ENCODE measurements at regions not wholly inside any gene's neighbourhood (a gene's known extent, or its start where the extent isn't known, plus 50 kb on each side); places are given as distances from the start of the nearest gene placed in this dataset.

DNA sequence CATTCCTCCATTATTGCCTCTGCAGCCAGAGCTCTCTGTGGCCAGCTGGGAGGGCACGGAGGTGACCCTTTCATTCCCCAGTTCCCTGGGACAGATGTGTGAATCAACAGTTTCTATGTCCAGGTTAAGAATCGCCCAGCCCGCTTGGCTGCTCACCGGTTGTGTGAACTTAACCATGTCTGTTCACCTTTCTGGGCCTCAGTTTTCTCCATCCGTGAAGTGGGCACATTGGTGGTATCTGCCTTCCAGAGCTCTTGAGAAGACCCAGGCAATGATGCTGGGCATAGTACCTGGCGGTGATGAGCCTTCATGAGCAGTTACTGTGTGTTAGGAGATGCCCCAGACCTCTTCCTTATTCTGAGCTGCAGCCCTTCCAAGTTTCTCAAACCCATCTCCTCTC is 238.3 kb downstream of the MATN1 start:
- TF ChIP-seq, protein P1, sequence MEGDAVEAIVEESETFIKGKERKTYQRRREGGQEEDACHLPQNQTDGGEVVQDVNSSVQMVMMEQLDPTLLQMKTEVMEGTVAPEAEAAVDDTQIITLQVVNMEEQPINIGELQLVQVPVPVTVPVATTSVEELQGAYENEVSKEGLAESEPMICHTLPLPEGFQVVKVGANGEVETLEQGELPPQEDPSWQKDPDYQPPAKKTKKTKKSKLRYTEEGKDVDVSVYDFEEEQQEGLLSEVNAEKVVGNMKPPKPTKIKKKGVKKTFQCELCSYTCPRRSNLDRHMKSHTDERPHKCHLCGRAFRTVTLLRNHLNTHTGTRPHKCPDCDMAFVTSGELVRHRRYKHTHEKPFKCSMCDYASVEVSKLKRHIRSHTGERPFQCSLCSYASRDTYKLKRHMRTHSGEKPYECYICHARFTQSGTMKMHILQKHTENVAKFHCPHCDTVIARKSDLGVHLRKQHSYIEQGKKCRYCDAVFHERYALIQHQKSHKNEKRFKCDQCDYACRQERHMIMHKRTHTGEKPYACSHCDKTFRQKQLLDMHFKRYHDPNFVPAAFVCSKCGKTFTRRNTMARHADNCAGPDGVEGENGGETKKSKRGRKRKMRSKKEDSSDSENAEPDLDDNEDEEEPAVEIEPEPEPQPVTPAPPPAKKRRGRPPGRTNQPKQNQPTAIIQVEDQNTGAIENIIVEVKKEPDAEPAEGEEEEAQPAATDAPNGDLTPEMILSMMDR (IDR thresholded peaks at IDR 0.05; ENCODE audit: control extremely low read depth, extremely low read depth, low read depth, missing control alignments), result no peak
- ChIA-PET CTCF (no interaction called here), POLR2A (no interaction called here)
- DNase-seq (ENCODE audit: extremely low spot score), result no peak

DNA sequence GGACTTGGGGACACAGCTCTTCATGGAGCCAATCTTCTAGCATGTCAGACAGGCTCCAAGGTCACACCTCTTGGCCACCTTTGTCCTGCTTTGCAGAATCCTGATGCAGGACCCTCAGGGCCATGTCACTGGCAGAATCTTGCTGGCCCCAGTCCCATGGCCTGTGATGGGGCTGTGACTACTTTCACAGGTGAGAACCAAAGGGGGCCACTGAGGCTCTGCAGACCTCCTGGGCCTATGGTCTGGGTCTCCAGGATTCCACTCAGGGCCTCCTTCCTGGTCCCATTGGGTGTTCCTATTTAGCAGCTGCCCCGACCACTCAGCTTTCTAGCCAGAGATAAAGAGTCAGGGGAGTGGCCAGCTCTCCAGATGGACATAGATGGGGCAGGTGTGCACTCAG is 238.7 kb downstream of the MATN1 start:
- CTCF ChIA-PET, result no interaction called here
- no peak for DNase-seq (ENCODE audit: extremely low spot score)
- POLR2A ChIA-PET, result no interaction called here
- TF ChIP-seq, protein P1 (IDR thresholded peaks at IDR 0.05; ENCODE audit: control extremely low read depth, extremely low read depth, low read depth, missing control alignments), result no peak

DNA sequence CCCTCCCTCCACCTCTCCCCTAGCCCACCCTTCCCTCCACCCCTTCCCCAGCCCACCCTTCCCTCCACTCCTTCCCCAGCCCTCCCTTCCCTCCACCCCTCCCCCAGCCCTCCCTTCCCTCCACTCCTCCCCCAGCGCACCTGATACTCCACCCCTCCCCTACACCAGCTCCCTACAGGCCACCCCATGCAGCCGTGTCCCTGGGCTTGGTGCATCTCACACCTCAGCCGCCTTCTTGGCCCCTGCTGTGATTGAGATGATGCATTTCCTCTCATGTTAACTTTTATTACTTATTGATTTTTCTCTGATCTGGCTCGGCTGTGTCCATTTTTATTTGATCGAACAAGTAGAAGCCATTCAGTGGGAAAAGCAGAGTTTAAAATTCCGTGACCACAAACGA is 243.8 kb downstream of the MATN1 start:
- ChIA-PET POLR2A (no interaction called here), CTCF (interaction anchor here (0.9 kb wide), 1 partner anchor 99 kb away, joined by 3 read pairs; no protein-coding TSS in a partner anchor)
- TF ChIP-seq, protein P1 (IDR thresholded peaks at IDR 0.05; ENCODE audit: control extremely low read depth, extremely low read depth, low read depth, missing control alignments), result no peak
- no peak for DNase-seq (ENCODE audit: extremely low spot score)

DNA sequence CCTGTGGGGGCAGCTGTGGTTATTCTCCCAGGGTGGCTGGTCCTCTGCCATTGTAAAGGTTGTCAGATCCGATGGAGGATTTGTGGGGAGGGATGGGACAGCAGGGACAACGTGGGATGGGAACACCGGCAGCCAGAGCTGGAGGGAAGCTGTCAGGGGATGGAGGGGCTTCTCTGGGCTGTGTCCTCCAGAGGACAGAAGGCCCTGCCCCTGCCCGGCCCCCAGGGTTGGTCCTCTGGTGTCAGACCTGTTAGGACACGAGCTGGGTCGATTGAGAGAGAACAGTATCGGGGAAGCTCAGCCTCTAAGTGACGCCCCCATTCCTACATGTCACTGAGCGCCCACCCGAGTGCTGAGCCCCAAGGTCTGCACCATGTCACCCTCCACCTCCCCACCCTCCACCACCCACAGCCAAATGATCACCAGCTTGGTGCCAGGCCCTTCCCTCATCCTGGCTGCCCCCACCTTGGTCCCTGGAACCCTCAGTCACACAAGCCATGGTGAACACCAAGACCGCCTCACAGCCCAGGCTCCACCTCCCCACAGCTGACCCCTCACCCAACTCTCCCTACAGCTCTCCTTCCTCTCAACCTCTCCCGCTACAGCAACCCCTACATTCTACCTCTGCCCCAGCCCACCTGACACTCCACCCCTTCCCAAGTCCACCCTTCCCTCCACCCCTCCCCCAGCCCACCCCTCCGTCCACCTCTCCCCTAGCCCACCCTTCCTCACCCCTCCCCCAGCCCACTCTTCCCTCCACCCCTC is 244.4 kb downstream of the MATN1 start:
- POLR2A ChIA-PET, result no interaction called here
- DNase-seq (ENCODE audit: extremely low spot score), result no peak
- CTCF ChIA-PET, result interaction anchor here (0.9 kb wide), 1 partner anchor 98 kb away, joined by 3 read pairs; no protein-coding TSS in a partner anchor
- TF ChIP-seq, protein P1 (IDR thresholded peaks at IDR 0.05; ENCODE audit: control extremely low read depth, extremely low read depth, low read depth, missing control alignments), result no peak

DNA sequence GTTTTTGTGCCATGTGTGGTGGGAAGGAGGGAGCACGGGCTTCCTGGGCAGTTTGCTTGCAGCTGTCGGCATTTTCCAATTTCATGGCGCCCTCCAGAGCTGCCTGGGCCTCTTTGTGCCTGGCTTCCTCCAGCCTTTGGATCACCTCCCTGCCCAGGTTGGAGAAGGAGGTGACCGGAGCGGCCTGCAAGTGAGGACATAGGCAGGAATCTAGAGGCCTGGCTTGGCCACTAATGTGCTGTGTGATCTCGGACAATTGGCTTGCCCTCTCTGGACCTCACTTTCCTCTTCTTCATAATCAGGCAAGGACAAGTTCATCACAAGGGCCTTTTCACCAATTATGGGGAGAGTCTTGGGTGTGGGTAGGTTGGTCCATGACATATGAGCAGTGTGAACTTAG is 245.1 kb downstream of the MATN1 start:
- ChIA-PET CTCF (no interaction called here), POLR2A (no interaction called here)
- TF ChIP-seq, protein P1 (IDR thresholded peaks at IDR 0.05; ENCODE audit: control extremely low read depth, extremely low read depth, low read depth, missing control alignments), result no peak
- DNase-seq (ENCODE audit: extremely low spot score), result no peak

DNA sequence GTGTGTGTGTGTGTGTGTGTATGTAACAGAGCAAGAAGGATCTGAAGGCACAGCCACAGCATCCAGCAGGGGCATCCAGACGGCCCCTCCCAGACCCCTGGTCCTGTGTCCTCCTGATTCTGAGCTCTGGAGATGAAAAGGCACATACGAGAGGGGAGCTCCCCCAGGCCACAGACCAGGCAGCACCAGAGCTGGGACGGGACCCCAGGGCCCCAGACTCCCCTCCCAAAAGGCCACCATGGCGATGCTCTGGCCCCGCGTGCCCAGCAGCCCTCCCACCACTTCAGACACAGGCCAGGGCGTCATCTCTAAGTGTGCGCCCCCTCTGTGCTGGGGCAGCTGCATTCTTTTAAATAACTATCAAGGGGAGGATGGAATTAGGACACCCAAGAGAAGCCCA is 245.8 kb downstream of the MATN1 start:
- ChIA-PET CTCF (interaction anchor here (1.0 kb wide), 1 partner anchor 97 kb away, joined by 4 read pairs; no protein-coding TSS in a partner anchor), POLR2A (no interaction called here)
- DNase-seq (ENCODE audit: extremely low spot score), result no peak
- TF ChIP-seq, protein P1 (IDR thresholded peaks at IDR 0.05; ENCODE audit: control extremely low read depth, extremely low read depth, low read depth, missing control alignments), result no peak

All from GM10248 (cell line).